Adipocyte (in vitro differentiated cells): ENCODE measurements at regions not wholly inside any gene's neighbourhood (a gene's known extent, or its start where the extent isn't known, plus 50 kb on each side); places are given as distances from the start of the nearest gene placed in this dataset.

Experiments
- DNase-seq: peaks from one replicate; pipeline ENCODE4 v3.0.0-alpha.2; 2015; ENCODE audit warnings: low read depth
- H3K27me3 ChIP-seq: replicated peaks from 2 replicates; pipeline ENCODE4 v1.7.0; 2013; ENCODE audit warnings: mild to moderate bottlenecking, low read length, moderate library complexity; ENCODE audit not compliant: control insufficient read depth, insufficient read depth
- H3K36me3 ChIP-seq: 2 replicates; pipeline ENCODE4 v1.7.0; 2013; ENCODE audit warnings: low read length, mild to moderate bottlenecking, moderate library complexity; ENCODE audit not compliant: control insufficient read depth, insufficient read depth, severe bottlenecking
- H3K4me1 ChIP-seq: 2 replicates; pipeline ENCODE4 v1.7.0; 2013; ENCODE audit warnings: mild to moderate bottlenecking, low read length, moderate library complexity; ENCODE audit not compliant: control insufficient read depth, insufficient read depth
- H3K4me3 ChIP-seq: 2 replicates; pipeline ENCODE4 v1.7.0; 2013; ENCODE audit warnings: mild to moderate bottlenecking, low read length, moderate library complexity
- H3K9ac ChIP-seq: 2 replicates; pipeline ENCODE4 v1.7.0; 2013; ENCODE audit warnings: mild to moderate bottlenecking, low read length, moderate library complexity
- H3K9me3 ChIP-seq: 2 replicates; pipeline ENCODE4 v1.7.0; 2013; ENCODE audit warnings: mild to moderate bottlenecking, low read length, moderate library complexity; ENCODE audit not compliant: control insufficient read depth

DNA sequence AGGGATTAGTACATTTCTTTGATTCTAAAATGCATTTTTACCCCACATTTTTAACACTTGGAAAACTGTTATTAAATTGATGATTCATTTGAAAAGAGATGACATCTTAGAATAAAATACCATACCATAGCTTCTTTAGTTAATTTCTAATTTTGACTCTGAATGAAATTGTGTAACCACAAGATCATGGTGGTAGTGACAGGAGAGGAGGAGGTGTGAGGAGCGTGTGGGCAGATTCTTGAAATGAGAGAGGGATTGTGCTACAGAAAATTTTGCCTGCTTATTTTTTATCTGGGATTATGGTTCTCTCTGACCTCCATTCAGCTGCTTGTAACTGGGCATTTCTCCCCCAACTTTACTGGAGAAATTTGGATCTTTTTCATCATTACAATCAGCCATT is 173.3 kb upstream of the CLINT1 start:
- H3K27me3 ChIP-seq = no peaks in the 10 kb centered on the region
- peaks cover 14% of the 10 kb centered on the region for H3K9me3 ChIP-seq
- H3K9ac ChIP-seq = no peak overlapping the region

DNA sequence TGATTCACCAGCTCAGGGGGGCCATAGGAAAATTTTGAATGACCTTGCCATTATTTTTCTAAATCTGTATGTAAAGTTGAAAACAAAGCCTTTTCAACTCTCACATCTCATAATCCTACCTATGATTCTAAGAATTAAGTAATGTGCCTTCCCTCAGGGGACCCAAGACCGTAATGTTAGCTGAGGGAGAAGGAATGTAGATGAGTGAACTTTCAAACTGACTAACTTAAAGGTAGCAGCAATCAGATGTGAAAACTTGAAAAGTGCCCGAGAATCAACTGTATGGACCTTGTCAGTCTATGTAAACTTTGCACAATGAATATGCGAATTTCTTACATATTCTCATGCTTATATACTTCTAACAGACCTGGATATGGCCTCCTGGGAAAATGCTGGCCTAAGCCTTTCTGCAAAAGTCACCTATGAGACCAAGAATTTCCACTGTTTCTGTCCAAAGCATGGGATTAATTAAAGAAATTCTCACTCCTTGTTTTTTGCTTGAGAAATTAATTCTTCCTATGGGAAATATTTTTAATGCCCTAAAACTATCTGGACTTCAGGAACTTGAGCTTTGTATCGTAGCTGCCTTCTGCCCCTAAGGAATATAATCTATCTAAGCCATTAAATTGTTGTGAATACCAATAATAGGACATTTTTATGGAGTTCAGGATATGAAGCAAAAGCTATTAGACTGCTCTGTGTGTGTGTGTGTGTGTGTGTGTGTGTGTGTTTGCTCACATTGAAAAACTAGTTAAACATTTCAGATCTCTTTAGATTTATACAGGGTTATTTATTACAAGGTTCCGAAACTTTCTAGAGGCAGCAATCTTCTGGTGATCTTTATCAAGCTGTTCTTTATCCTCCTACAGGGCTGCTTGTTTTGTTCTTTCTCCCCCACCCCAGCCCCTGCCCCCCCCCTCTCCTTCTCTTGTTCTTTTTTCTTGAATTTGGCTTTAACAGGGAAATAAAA is 169.1 kb upstream of the CLINT1 start:
- no peaks in the 10 kb centered on the region for H3K36me3 ChIP-seq
- H3K27me3 ChIP-seq = no peaks in the 10 kb centered on the region
- H3K9me3 ChIP-seq = no peaks in the 10 kb centered on the region
- no peak for DNase-seq
- H3K4me1 ChIP-seq = peaks cover 30% of the 10 kb centered on the region
- H3K9ac ChIP-seq = peak overlapping the region; percentile 61
- peak overlapping the region; percentile 60 for H3K4me3 ChIP-seq

More for the DNA sequence above, 173.3 kb upstream of the CLINT1 start:
- no peak overlapping the region for H3K4me3 ChIP-seq
- DNase-seq = no peak
- H3K36me3 ChIP-seq = no peaks in the 10 kb centered on the region
- H3K4me1 ChIP-seq = peaks cover 17% of the 10 kb centered on the region

DNA sequence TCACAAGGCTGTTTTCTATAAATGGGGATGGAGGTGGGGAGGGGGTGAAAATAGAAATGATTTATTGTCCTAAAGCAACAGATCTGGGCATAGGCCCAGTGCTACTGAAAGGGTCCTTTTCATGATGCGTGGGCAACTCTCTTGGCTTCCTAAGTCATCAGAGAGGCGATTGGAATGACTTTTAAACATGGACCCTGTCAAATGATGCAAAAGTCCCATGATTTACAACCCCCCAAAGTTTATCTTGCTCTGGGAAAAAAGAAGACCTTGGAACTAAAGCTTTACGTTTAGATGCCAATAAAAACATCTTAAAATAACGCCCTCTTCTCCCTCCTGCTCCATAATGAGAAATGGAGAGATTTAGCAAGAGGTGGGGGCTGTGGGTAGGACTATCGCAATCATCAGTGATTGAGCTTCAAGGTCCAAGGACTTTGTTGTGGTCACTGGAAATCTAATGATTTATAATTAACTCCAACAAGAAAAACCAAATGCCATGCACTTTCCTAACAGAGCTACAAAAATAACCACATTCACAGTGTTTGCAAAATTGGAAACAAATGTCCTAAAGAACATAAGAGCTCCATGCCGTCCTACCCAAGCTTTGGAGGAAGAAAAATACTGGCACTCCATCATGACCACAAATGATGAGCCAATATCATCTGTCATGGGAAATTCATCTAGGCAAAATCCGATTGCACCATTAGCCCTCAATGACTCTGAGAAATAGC is 167.5 kb upstream of the CLINT1 start:
- H3K36me3 ChIP-seq = no peaks in the 10 kb centered on the region
- peak overlapping the region; percentile 24 for H3K4me3 ChIP-seq
- H3K9me3 ChIP-seq = no peaks in the 10 kb centered on the region
- H3K27me3 ChIP-seq = no peaks in the 10 kb centered on the region
- peaks cover 30% of the 10 kb centered on the region for H3K4me1 ChIP-seq
- peak; percentile 90 for DNase-seq
- H3K9ac ChIP-seq = peak overlapping the region; percentile 43

DNA sequence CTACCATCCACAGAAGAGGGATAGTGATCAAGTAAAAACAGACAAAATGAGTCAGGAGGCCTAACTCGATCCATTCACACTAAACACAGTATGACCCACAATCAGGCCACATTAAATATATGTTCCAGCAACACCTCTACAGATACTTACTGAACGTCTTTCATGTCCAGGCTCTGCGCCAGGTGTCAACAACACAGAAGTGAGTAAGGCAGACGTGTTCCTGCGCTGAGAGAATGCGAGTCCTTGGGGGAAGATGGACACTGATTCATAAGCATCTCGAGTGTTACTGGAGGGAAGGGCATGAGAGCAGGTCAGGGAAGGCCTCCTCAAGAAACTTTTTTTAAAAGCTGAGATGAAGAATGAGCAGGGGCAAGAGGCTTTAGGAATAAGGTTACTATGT is 164.3 kb upstream of the CLINT1 start:
- peaks cover 30% of the 10 kb centered on the region for H3K4me1 ChIP-seq
- no peak for DNase-seq
- H3K9ac ChIP-seq = no peak overlapping the region
- H3K9me3 ChIP-seq = no peaks in the 10 kb centered on the region
- no peaks in the 10 kb centered on the region for H3K36me3 ChIP-seq
- H3K27me3 ChIP-seq = no peaks in the 10 kb centered on the region
- no peak overlapping the region for H3K4me3 ChIP-seq

DNA sequence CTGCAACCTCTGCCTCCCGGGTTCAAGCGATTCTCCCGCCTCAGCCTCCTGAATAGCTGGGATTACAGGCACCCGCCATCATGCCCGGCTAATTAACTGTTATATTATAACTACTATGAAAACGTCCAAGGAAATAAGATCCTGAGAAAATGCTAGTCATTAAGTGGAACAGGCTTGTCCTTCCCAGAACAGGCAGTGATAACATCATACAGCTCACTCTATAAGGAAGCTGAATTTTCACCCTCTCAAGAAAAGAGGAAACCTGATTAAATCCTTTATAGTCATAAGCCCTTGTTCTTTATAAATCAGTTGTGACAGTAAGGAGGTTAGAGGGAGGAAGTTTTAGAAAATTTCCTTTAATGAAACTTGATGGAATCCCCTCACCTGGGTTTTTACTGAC is 163.9 kb upstream of the CLINT1 start:
- Histone ChIP-seq H3K36me3 (no peaks in the 10 kb centered on the region), H3K4me3 (no peak overlapping the region), H3K27me3 (no peaks in the 10 kb centered on the region), H3K9me3 (no peaks in the 10 kb centered on the region), H3K9ac (no peak overlapping the region), H3K4me1 (peaks cover 25% of the 10 kb centered on the region)
- DNase-seq = no peak

DNA sequence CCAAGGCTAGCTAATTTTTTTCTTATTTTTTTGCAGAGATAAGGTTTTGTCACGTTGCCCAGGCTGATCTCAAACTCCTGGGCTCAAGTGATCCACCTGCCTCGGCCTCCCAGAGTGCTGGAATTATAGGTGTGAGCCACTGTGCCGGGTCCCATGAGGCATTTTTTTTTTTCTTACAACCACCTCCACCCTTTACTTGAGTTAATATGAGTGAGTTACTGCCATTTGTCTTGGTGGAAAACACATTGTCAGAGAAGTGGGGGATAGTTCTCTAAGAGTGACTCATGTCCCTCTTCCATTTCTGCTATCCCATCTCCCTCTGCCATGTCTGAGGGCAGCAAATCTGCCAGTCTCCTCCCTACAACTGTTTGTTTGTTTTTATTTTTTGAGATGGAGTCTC is 163.4 kb upstream of the CLINT1 start:
- Histone ChIP-seq H3K9me3 (no peaks in the 10 kb centered on the region), H3K27me3 (no peaks in the 10 kb centered on the region), H3K4me1 (peaks cover 21% of the 10 kb centered on the region), H3K36me3 (no peaks in the 10 kb centered on the region), H3K4me3 (no peak overlapping the region), H3K9ac (no peak overlapping the region)
- no peak for DNase-seq

DNA sequence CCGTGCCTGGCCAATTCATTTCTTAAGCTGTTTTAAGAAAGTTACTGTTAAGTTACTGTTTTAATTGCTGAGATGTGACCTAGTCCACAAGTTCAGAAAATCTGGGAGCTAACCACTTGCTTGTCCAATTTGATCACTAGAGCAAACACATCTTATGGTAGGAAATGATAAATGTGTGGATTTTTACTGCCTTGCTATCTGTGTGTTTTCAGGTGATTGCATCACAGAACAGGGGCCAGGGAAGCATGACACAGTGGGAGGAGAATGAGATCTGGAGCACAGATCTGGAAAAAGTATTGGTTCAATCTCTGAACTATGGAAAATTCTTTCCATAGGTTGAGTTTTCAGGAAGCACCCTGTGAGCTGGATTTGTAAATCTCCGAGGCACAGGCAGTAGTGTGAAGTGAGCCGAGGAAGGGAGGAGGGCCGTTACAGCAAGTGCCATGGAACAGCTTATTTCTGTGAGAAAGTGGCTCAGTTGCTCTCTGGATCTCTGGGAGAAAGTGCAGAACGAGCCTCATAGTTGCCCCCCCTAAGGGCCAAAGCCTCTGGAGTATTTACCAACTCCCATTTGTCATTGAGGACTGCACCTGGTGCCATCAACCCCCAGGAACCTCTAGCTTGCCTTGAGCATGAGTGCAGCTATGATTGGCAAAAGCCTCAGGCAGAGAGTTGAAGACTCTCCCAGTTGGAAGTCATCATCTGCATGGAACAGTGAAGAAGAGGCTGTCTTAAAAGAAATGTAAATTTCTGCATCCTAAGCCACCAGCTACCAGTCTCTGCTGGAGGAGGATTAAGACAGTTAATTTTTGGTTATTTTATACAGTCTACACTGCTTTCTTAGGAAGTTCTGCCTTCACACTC is 161.8 kb upstream of the CLINT1 start:
- Histone ChIP-seq H3K4me3 (no peak overlapping the region), H3K9me3 (no peaks in the 10 kb centered on the region), H3K36me3 (no peaks in the 10 kb centered on the region), H3K4me1 (peaks cover 7% of the 10 kb centered on the region), H3K27me3 (no peaks in the 10 kb centered on the region), H3K9ac (no peak overlapping the region)
- DNase-seq = peak; percentile 56

DNA sequence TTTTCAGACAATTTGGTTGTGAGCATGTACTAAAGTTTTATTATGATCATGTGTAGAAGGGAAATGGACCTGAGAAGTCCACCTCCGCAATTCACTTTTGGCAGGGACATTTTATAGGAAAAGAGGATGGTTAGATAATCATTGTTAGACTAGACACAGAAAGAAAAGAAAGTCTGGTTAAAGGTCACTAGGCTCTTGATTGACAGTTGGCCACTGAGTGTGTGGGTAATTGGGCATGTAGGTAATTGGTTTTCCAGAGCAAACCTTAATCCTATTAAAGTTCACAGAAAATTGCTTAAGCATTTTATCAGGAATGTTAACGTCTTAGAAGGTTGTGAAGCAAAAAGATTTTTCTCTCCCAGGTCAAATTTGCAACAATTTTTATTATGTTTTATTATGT is 158.5 kb upstream of the CLINT1 start:
- no peak for DNase-seq
- no peaks in the 10 kb centered on the region for H3K36me3 ChIP-seq
- no peaks in the 10 kb centered on the region for H3K27me3 ChIP-seq
- peaks cover 13% of the 10 kb centered on the region for H3K4me1 ChIP-seq
- no peak overlapping the region for H3K9ac ChIP-seq
- H3K9me3 ChIP-seq = no peaks in the 10 kb centered on the region
- no peak overlapping the region for H3K4me3 ChIP-seq

DNA sequence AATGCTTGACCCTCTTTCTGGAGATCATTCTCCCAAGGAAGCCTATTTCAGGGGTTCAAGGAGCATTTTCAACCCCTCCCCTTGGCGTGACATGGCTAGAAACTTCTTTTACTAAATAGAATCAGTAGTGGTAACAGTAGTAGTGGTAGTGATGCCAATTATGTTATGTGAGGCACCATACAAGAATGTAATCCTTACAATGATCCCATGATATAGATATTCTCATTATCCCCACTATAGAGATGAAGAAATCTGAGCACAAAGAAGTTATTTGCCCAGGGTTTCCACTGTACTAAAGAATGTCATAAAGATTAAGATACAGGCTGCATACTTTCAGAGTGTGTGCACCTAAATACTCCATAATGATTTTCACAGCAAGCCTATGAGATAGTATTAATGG is 155.4 kb upstream of the CLINT1 start:
- H3K36me3 ChIP-seq = no peaks in the 10 kb centered on the region
- no peaks in the 10 kb centered on the region for H3K27me3 ChIP-seq
- H3K4me3 ChIP-seq = no peak overlapping the region
- no peak for DNase-seq
- peaks cover 6% of the 10 kb centered on the region for H3K4me1 ChIP-seq
- H3K9ac ChIP-seq = peak overlapping the region; percentile 9
- H3K9me3 ChIP-seq = no peaks in the 10 kb centered on the region

DNA sequence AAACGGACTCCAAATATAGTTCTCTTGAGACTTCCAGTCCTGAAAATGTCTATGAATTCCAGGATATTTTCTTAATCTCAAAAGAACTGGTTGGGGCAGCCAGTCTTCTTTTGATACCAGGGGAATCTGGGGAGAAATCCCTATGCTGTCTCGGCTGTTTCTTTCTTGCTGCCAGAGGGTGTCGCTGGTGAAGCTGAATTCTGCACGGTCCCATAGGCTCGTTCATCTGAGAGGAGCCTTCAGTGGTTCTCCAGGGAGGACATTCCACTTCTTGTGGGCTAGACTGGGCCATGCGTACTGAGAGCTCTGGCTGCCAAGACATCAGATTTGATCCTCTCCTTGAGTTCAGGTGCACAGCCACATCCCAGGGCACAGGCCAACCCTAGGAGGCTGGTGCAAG is 155.0 kb upstream of the CLINT1 start:
- no peak overlapping the region for H3K4me3 ChIP-seq
- peaks cover 6% of the 10 kb centered on the region for H3K4me1 ChIP-seq
- no peaks in the 10 kb centered on the region for H3K9me3 ChIP-seq
- no peaks in the 10 kb centered on the region for H3K27me3 ChIP-seq
- H3K36me3 ChIP-seq = no peaks in the 10 kb centered on the region
- DNase-seq = peak; percentile 74
- H3K9ac ChIP-seq = peak overlapping the region; percentile 9

DNA sequence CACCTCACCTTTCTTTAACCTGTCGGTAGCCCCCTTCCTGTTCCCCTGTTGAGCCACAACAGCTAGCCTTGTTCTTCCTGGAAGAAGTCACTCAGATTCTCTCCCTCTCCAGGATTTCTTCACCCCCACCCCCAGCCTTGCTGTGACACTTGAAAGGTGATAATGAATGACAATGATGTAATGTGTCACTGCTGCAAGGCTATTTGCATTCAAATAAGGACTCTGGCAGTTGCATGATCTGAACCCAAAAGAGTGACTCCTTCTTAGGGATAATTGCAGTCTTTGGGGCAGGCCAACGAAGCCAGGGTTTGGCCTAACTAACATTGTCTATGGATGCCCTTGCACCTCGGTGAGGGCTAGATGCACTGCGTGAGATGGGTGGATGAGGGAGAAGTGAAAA is 154.4 kb upstream of the CLINT1 start:
- Histone ChIP-seq H3K4me3 (no peak overlapping the region), H3K36me3 (no peaks in the 10 kb centered on the region), H3K9me3 (no peaks in the 10 kb centered on the region), H3K27me3 (no peaks in the 10 kb centered on the region), H3K9ac (no peak overlapping the region), H3K4me1 (peaks cover 6% of the 10 kb centered on the region)
- no peak for DNase-seq
